ENCODE measurements at regions not wholly inside any gene's neighbourhood (a gene's known extent, or its start where the extent isn't known, plus 50 kb on each side); places are given as distances from the start of the nearest gene placed in this dataset.
"Not testable (repeated sequence)": the region's sequence is repeated elsewhere in the genome, so short reads cannot be mapped to it uniquely, and the experiment has no call there.

DNA sequence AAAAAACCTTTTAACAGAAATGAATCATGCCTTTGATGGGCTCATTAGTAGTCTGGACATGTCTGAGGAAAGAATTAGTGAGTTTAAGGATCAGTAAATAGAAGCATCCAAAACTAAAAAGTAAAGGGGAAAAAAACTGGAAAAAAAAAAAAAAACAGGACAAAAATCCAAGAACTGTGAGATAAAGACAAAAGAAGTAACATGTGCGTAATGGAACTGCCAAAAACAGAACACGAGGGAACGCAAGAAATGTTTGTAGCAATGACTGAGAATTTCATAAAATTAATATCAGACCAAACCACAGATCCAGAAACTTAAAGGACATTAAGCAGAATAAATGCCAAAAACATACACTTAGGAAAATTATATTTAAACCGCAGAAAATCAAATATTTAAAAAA is 77.4 kb downstream of the MS4A13 start:
- no peak for DNase-seq

DNA sequence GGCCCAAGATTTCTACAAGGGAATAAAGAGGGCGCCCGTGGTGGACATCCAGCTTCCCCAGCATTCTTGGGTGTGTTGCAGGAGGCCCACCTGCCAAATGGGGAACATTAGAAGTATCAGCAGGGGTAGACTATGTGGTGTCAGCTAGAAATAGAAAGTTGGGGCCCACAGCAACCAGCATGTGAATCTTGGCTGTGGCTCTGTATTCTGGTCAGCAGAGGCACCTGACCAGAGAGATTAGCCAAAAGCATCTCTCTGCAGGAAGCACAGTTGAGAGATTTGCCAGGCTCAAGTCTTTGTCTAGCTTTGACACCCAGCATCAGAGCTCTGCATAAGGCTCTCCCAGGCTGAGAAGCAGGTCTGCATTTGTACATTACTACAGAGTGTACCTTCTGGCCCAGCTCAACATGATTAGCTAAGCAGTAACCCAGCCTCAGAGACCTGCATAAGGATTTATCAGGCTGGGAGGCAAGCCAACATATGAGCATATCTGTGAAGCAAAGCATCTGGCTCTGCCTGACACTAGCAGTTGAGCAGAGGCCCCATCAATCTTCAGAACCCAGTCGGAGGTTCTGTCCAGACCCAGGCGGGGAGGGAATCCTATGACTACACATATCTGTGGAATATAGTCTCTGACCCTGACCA is 79.9 kb downstream of the MS4A13 start:
- no peak for DNase-seq

- DNase-seq, result no peak
Observed at GRCh38 chr11:60607483-60607882, 91.9 kb upstream of the MS4A8 start.

GRCh38 chr11:60609632-60610031 is 89.8 kb upstream of the MS4A8 start:
- DNase-seq, result peak; percentile 36

DNA sequence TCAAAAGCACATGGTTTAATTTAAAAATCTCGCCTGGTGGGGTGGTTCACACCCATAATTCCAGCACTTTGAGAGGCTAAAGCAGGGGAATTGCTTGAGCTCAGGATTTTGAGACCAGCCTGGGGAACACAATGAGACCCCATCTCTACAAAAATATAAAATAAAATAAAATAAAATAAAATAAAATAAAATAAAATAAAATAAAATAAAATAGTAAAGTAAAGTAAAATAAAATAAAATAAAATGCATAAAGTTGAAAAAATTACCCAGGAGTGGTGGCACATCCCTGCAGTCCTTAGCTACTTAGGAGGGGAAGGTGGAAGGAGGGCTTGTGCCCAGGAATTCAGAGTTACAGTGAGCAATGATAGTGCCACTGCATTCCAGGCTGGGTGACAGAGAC is 88.7 kb upstream of the MS4A8 start:
- DNase-seq, result no peak

- no peak for DNase-seq
Observed at GRCh38 chr11:60615497-60615896, 83.9 kb upstream of the MS4A8 start.

- DNase-seq, result not testable (repeated sequence)
Observed at GRCh38 chr11:60621940-60622339, 77.5 kb upstream of the MS4A8 start.

- not testable (repeated sequence) for DNase-seq
Observed at GRCh38 chr11:60622776-60623175, 76.6 kb upstream of the MS4A8 start.

DNA sequence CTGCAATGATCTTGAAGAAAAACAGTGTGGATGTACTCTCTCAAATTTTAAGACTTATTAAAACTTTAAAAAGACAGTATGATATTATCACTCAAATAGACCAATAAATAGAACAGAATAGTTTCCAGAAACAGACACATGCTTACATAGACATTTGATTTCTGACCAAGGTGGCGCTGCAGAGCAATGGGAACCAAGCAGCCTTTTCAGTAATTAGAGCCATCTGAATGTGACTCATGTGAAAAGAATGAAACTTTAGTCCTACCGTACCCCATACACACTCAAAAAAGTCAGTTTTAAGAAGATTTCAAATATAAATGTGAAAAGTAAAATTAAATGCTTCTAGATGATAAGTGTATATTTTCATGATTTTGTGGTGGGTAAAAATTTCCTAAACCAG is 74.2 kb upstream of the MS4A8 start:
- no peak for DNase-seq

DNA sequence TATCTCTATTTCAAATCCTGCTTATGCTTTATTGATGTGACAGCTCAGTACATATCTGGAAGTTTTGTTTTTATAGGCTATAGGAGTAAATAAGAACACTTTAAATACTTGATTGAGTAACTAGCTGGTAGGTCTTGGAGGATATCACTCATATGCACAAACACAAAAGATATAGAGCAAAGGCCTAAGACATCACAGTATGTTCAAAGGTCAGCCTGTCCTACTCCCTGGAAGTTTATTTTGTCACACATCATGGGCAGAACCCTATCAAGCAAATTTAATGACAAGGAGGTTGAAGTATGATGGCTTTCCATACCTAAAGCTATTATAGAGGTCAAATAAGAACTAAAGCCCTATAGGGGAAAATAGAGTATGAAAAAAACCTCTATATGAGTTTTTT is 70.0 kb upstream of the MS4A8 start:
- no peak for DNase-seq

GRCh38 chr11:60631944-60632343 is 67.5 kb upstream of the MS4A8 start:
- no peak for DNase-seq

- no peak for DNase-seq
Observed at GRCh38 chr11:60633645-60634044, 65.8 kb upstream of the MS4A8 start.

DNA sequence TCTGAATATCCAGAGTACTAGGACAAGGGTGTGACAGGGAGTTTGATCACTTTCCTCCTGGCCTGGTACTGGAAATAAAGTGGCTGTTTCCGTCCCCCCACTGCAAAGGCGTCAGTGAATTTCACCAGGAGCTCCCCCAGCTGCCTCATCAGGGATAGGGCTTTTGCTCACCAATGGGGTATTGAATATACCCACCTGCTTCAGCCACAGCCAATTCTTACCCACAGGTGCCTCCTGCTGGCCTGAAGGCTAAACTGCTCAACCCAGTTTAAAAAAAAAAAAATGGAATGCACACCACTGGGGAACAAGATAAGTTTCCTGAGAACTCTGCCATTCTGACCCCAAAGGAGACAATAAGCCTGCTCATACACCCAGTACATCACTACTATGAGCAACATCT is 65.3 kb upstream of the MS4A8 start:
- no peak for DNase-seq

DNA sequence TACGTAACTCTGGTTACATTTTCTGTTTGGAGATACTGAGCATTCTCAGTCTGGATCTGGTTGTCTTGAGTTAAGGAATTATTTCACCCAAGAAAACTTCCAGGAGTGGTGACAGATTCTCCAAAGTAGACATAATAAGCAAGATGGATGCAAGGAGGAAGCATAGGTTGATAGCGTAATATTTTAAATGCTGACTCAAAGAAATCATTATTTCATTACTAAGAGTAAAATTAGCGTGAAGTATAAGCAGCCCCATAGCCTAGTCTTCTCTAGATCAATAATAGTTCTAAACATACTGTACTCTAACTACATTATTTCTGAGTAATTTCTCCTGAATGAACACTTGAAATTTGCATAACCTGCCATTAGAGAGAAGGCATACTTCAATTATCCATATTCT is 57.5 kb upstream of the MS4A8 start:
- DNase-seq, result no peak

DNA sequence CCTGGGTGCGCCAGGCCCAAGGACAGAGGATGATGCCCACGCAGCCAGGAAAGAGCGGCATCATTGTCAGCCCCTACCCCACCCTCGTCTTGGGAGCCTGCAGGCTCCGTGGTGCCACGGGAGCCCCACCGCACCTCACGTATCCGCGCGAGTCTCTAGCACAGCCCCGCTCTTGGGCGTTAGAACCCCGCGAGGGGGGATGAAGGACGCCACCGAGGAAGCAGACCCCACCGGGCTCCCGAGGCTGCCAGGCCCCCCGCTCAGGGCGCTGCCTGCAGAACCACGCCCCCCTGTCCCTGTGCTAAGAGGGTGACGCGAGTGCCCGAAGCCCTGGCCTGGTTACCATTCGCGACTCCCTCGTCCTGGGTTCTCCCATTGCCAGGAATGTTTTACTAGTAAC is 52.3 kb upstream of the MS4A8 start:
- DNase-seq, result no peak
